Cardiac muscle cell (in vitro differentiated cells and primary cell): ENCODE measurements at regions not wholly inside any gene's neighbourhood (a gene's known extent, or its start where the extent isn't known, plus 50 kb on each side); places are given as distances from the start of the nearest gene placed in this dataset.
"Not testable (repeated sequence)": the region's sequence is repeated elsewhere in the genome, so short reads cannot be mapped to it uniquely, and the experiment has no call there.

Experiments
- DNase-seq, 2 donors: peaks; one replicate each; pipeline versions ENCODE4 v3.0.0 to v3.0.0-alpha.2; 2010 to 2017; ENCODE audit warnings: low read depth in 1 of 2, low spot score in 1 of 2
- H3K27ac ChIP-seq: fragments of 200-600 bp; sonication (generic); 2 replicates; pipeline ENCODE4 v1.5.1; 2016
- H3K27me3 ChIP-seq: fragments of 200-600 bp; sonication (generic); 2 replicates; pipeline ENCODE4 v1.6.0; 2016; ENCODE audit warnings: control low read depth
- H3K36me3 ChIP-seq: fragments of 200-600 bp; sonication (generic); 2 replicates; pipeline ENCODE4 v1.5.1; 2016; ENCODE audit warnings: control low read depth
- H3K4me1 ChIP-seq: fragments of 200-600 bp; sonication (generic); 2 replicates; pipeline ENCODE4 v1.8.1; 2017; ENCODE audit warnings: low read depth, mild to moderate bottlenecking, mixed run types
- H3K4me3 ChIP-seq: fragments of 200-600 bp; sonication (generic); 2 replicates; pipeline ENCODE4 v1.5.1; 2016; ENCODE audit warnings: mild to moderate bottlenecking
- H3K9me3 ChIP-seq: fragments of 200-600 bp; sonication (generic); 2 replicates; pipeline ENCODE4 v1.5.1; 2017; ENCODE audit warnings: low read depth, mild to moderate bottlenecking, control low read depth
- TF ChIP-seq, protein P1 (sequence below): IDR thresholded peaks from 2 replicates; pipeline ENCODE4 v1.5.1; 2012; ENCODE audit warnings: low read depth, mild to moderate bottlenecking, low read length

GRCh38 chr19:27865927-27866777 is 1346.8 kb downstream of the UQCRFS1 start:
- no peaks in the 10 kb centered on the region for H3K4me1 ChIP-seq
- TF ChIP-seq, protein P1, sequence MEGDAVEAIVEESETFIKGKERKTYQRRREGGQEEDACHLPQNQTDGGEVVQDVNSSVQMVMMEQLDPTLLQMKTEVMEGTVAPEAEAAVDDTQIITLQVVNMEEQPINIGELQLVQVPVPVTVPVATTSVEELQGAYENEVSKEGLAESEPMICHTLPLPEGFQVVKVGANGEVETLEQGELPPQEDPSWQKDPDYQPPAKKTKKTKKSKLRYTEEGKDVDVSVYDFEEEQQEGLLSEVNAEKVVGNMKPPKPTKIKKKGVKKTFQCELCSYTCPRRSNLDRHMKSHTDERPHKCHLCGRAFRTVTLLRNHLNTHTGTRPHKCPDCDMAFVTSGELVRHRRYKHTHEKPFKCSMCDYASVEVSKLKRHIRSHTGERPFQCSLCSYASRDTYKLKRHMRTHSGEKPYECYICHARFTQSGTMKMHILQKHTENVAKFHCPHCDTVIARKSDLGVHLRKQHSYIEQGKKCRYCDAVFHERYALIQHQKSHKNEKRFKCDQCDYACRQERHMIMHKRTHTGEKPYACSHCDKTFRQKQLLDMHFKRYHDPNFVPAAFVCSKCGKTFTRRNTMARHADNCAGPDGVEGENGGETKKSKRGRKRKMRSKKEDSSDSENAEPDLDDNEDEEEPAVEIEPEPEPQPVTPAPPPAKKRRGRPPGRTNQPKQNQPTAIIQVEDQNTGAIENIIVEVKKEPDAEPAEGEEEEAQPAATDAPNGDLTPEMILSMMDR, result no peak
- H3K27me3 ChIP-seq, result no peaks in the 10 kb centered on the region
- H3K9me3 ChIP-seq, result no peaks in the 10 kb centered on the region
- no peak overlapping the region for H3K27ac ChIP-seq
- no peak overlapping the region for H3K4me3 ChIP-seq
- no peaks in the 10 kb centered on the region for H3K36me3 ChIP-seq
- no peak for DNase-seq

- Histone ChIP-seq H3K4me1 (no peaks in the 10 kb centered on the region), H3K4me3 (no peak overlapping the region), H3K27ac (no peak overlapping the region), H3K9me3 (no peaks in the 10 kb centered on the region), H3K27me3 (no peaks in the 10 kb centered on the region), H3K36me3 (no peaks in the 10 kb centered on the region)
- TF ChIP-seq, protein P1, result no peak
- DNase-seq, result no peak
These were observed 1351.5 kb downstream of the UQCRFS1 start for GRCh38 chr19:27861411-27861975.

- Histone ChIP-seq H3K4me1 (no peaks in the 10 kb centered on the region), H3K36me3 (no peaks in the 10 kb centered on the region), H3K27me3 (no peaks in the 10 kb centered on the region), H3K9me3 (no peaks in the 10 kb centered on the region), H3K27ac (no peak overlapping the region), H3K4me3 (no peak overlapping the region)
- DNase-seq, result no peak
- TF ChIP-seq, protein P1, result no peak
These were observed 1352.5 kb downstream of the UQCRFS1 start for GRCh38 chr19:27860309-27860934.

DNA sequence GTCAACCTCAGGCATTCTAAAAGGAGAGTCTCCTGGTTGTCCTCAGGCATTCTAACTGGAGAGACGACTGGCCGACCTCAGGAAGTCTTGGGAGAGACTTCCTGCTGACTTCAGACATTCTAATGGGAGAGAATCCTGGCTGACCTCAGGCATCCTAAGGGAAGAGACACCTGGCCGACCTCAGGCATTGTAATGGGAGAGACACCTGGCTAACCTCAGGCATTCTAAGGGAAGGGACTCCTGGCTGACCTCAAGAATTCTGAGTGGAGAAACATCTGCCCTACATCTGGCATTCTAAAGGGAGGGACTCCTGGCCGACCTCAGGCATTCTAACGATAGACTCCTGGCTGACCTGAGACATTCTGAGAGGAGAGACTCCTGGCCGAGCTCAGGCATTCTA is 1353.3 kb downstream of the UQCRFS1 start:
- no peak overlapping the region for H3K27ac ChIP-seq
- H3K4me1 ChIP-seq, result no peaks in the 10 kb centered on the region
- H3K27me3 ChIP-seq, result no peaks in the 10 kb centered on the region
- H3K4me3 ChIP-seq, result no peak overlapping the region
- DNase-seq, result no peak
- no peaks in the 10 kb centered on the region for H3K36me3 ChIP-seq
- H3K9me3 ChIP-seq, result no peaks in the 10 kb centered on the region
- TF ChIP-seq, protein P1, result no peak

GRCh38 chr19:27858981-27859581 is 1353.9 kb downstream of the UQCRFS1 start:
- no peaks in the 10 kb centered on the region for H3K4me1 ChIP-seq
- TF ChIP-seq, protein P1, result no peak

GRCh38 chr19:27852931-27853330 is 1360.0 kb downstream of the UQCRFS1 start:
- not testable (repeated sequence) for H3K4me3 ChIP-seq, H3K27ac ChIP-seq, H3K36me3 ChIP-seq, H3K27me3 ChIP-seq, H3K9me3 ChIP-seq, H3K4me1 ChIP-seq, DNase-seq

More at GRCh38 chr19:27858981-27859581, 1353.9 kb downstream of the UQCRFS1 start:
- DNase-seq, result no peak
- no peaks in the 10 kb centered on the region for H3K36me3 ChIP-seq
- no peaks in the 10 kb centered on the region for H3K27me3 ChIP-seq
- no peak overlapping the region for H3K27ac ChIP-seq
- no peak overlapping the region for H3K4me3 ChIP-seq
- no peaks in the 10 kb centered on the region for H3K9me3 ChIP-seq
